ENCODE measurements at regions not wholly inside any gene's neighbourhood (a gene's known extent, or its start where the extent isn't known, plus 50 kb on each side); places are given as distances from the start of the nearest gene placed in this dataset.

- no peaks in the 10 kb centered on the region for H3K27me3 ChIP-seq
- H3K36me3 ChIP-seq: no peaks in the 10 kb centered on the region
- no peak overlapping the region for H3K9ac ChIP-seq
- no peaks in the 10 kb centered on the region for H3K4me1 ChIP-seq
- no peaks in the 10 kb centered on the region for H4K20me1 ChIP-seq
- H3K27ac ChIP-seq: no peak overlapping the region
- no peak overlapping the region for H3K4me3 ChIP-seq
- H3K9me3 ChIP-seq: no peaks in the 10 kb centered on the region
- no peak for TF ChIP-seq Cebpa-rat (IDR thresholded peaks at IDR 0.05)
- no peak overlapping the region for H3K4me2 ChIP-seq
These were observed 177.9 kb upstream of the KITLG start for GRCh38 chr12:88758176-88758575.

- H3K4me3 ChIP-seq: no peak overlapping the region
These were observed 176.6 kb upstream of the KITLG start for GRCh38 chr12:88756917-88757316.

GRCh38 chr12:88756153-88756552 is 175.9 kb upstream of the KITLG start:
- no peak for TF ChIP-seq Cebpa-rat (IDR thresholded peaks at IDR 0.05)
- no peaks in the 10 kb centered on the region for H4K20me1 ChIP-seq
- no peak overlapping the region for H3K4me2 ChIP-seq
- H3K9me3 ChIP-seq: no peaks in the 10 kb centered on the region
- no peaks in the 10 kb centered on the region for H3K4me1 ChIP-seq
- no peaks in the 10 kb centered on the region for H3K36me3 ChIP-seq
- no peak overlapping the region for H3K9ac ChIP-seq
- H3K4me3 ChIP-seq: no peak overlapping the region
- H3K27ac ChIP-seq: no peak overlapping the region
- no peaks in the 10 kb centered on the region for H3K27me3 ChIP-seq

More at GRCh38 chr12:88756917-88757316, 176.6 kb upstream of the KITLG start:
- Histone ChIP-seq H3K9ac (no peak overlapping the region), H4K20me1 (no peaks in the 10 kb centered on the region), H3K9me3 (no peaks in the 10 kb centered on the region), H3K36me3 (no peaks in the 10 kb centered on the region), H3K27ac (no peak overlapping the region), H3K27me3 (no peaks in the 10 kb centered on the region), H3K4me2 (no peak overlapping the region), H3K4me1 (no peaks in the 10 kb centered on the region)
- TF ChIP-seq Cebpa-rat (IDR thresholded peaks at IDR 0.05): no peak

- H3K4me1 ChIP-seq: no peaks in the 10 kb centered on the region
- no peak overlapping the region for H3K9ac ChIP-seq
- H3K4me2 ChIP-seq: no peak overlapping the region
- H3K9me3 ChIP-seq: no peaks in the 10 kb centered on the region
- H3K27ac ChIP-seq: no peak overlapping the region
- no peaks in the 10 kb centered on the region for H3K36me3 ChIP-seq
- no peak overlapping the region for H3K4me3 ChIP-seq
- no peaks in the 10 kb centered on the region for H4K20me1 ChIP-seq
- TF ChIP-seq Cebpa-rat (IDR thresholded peaks at IDR 0.05): no peak
- H3K27me3 ChIP-seq: no peaks in the 10 kb centered on the region
These were observed 173.4 kb upstream of the KITLG start for GRCh38 chr12:88753707-88754106.

- no peak overlapping the region for H3K4me3 ChIP-seq
- H3K4me1 ChIP-seq: no peaks in the 10 kb centered on the region
- H4K20me1 ChIP-seq: no peaks in the 10 kb centered on the region
- H3K27me3 ChIP-seq: no peaks in the 10 kb centered on the region
- no peaks in the 10 kb centered on the region for H3K9me3 ChIP-seq
- H3K27ac ChIP-seq: no peak overlapping the region
- no peak for TF ChIP-seq Cebpa-rat (IDR thresholded peaks at IDR 0.05)
- H3K4me2 ChIP-seq: no peak overlapping the region
- no peaks in the 10 kb centered on the region for H3K36me3 ChIP-seq
- no peak overlapping the region for H3K9ac ChIP-seq
These were observed 172.8 kb upstream of the KITLG start for GRCh38 chr12:88753066-88753465.

GRCh38 chr12:88752183-88752582 is 171.9 kb upstream of the KITLG start:
- H3K9ac ChIP-seq: no peak overlapping the region
- no peaks in the 10 kb centered on the region for H3K27me3 ChIP-seq
- TF ChIP-seq Cebpa-rat (IDR thresholded peaks at IDR 0.05): no peak
- H3K4me2 ChIP-seq: no peak overlapping the region
- H3K4me1 ChIP-seq: no peaks in the 10 kb centered on the region
- H4K20me1 ChIP-seq: no peaks in the 10 kb centered on the region
- H3K36me3 ChIP-seq: no peaks in the 10 kb centered on the region
- H3K27ac ChIP-seq: no peak overlapping the region
- no peaks in the 10 kb centered on the region for H3K9me3 ChIP-seq
- H3K4me3 ChIP-seq: no peak overlapping the region

- no peaks in the 10 kb centered on the region for H4K20me1 ChIP-seq
- H3K27ac ChIP-seq: no peak overlapping the region
- H3K27me3 ChIP-seq: no peaks in the 10 kb centered on the region
- TF ChIP-seq Cebpa-rat (IDR thresholded peaks at IDR 0.05): no peak
- no peak overlapping the region for H3K9ac ChIP-seq
- H3K9me3 ChIP-seq: no peaks in the 10 kb centered on the region
- no peak overlapping the region for H3K4me3 ChIP-seq
- no peaks in the 10 kb centered on the region for H3K4me1 ChIP-seq
- H3K4me2 ChIP-seq: no peak overlapping the region
- no peaks in the 10 kb centered on the region for H3K36me3 ChIP-seq
These were observed 170.7 kb upstream of the KITLG start for GRCh38 chr12:88750867-88751543.

GRCh38 chr12:88746386-88746785 is 166.1 kb upstream of the KITLG start:
- TF ChIP-seq Cebpa-rat (IDR thresholded peaks at IDR 0.05): no peak
- no peak overlapping the region for H3K9ac ChIP-seq
- no peaks in the 10 kb centered on the region for H3K4me1 ChIP-seq
- H3K36me3 ChIP-seq: no peaks in the 10 kb centered on the region
- H3K4me3 ChIP-seq: no peak overlapping the region
- no peak overlapping the region for H3K4me2 ChIP-seq
- H3K27me3 ChIP-seq: no peaks in the 10 kb centered on the region
- no peak overlapping the region for H3K27ac ChIP-seq
- H4K20me1 ChIP-seq: no peaks in the 10 kb centered on the region
- no peaks in the 10 kb centered on the region for H3K9me3 ChIP-seq

- H3K4me1 ChIP-seq: no peaks in the 10 kb centered on the region
- no peak overlapping the region for H3K4me3 ChIP-seq
- H3K27ac ChIP-seq: no peak overlapping the region
- H3K9me3 ChIP-seq: no peaks in the 10 kb centered on the region
- no peak overlapping the region for H3K9ac ChIP-seq
- H3K27me3 ChIP-seq: no peaks in the 10 kb centered on the region
- no peaks in the 10 kb centered on the region for H3K36me3 ChIP-seq
- no peaks in the 10 kb centered on the region for H4K20me1 ChIP-seq
- TF ChIP-seq Cebpa-rat (IDR thresholded peaks at IDR 0.05): no peak
- H3K4me2 ChIP-seq: no peak overlapping the region
These were observed 163.8 kb upstream of the KITLG start for GRCh38 chr12:88743946-88744685.

- Histone ChIP-seq H3K36me3 (no peaks in the 10 kb centered on the region), H3K27ac (no peak overlapping the region), H3K4me1 (no peaks in the 10 kb centered on the region), H3K9ac (no peak overlapping the region), H3K4me3 (no peak overlapping the region), H3K4me2 (no peak overlapping the region), H3K27me3 (no peaks in the 10 kb centered on the region), H4K20me1 (no peaks in the 10 kb centered on the region), H3K9me3 (no peaks in the 10 kb centered on the region)
- no peak for TF ChIP-seq Cebpa-rat (IDR thresholded peaks at IDR 0.05)
These were observed 157.7 kb upstream of the KITLG start for GRCh38 chr12:88737838-88738472.

Data from BLaER1 (cell line).